Memory B cell (primary cell): ENCODE measurements at regions not wholly inside any gene's neighbourhood (a gene's known extent, or its start where the extent isn't known, plus 50 kb on each side); places are given as distances from the start of the nearest gene placed in this dataset.

Experiments
- ATAC-seq: fragments of 150-1000 bp; cut with Tn5 transposase; 2 replicates; pipeline ENCODE4 v1.10.0; 2021; ENCODE audit warnings: low read depth, mild to moderate bottlenecking, moderate library complexity
- DNase-seq, 2 donors: peaks; one replicate each; pipeline ENCODE4 v3.0.0; 2022; ENCODE audit warnings: low spot score in 2 of 2
- H3K27ac Mint-ChIP-seq: one replicate; pipeline ENCODE4 v1.8.0; 2022; ENCODE audit warnings: mild to moderate bottlenecking, moderate library complexity, mixed read lengths
- H3K27me3 Mint-ChIP-seq: one replicate; pipeline ENCODE4 v1.8.0; 2022; ENCODE audit warnings: mixed read lengths
- H3K36me3 Mint-ChIP-seq: one replicate; pipeline ENCODE4 v1.8.0; 2022; ENCODE audit warnings: mild to moderate bottlenecking, mixed read lengths
- H3K4me1 Mint-ChIP-seq: one replicate; pipeline ENCODE4 v1.8.0; 2022; ENCODE audit warnings: mixed read lengths
- H3K4me3 Mint-ChIP-seq: one replicate; pipeline ENCODE4 v1.8.0; 2022; ENCODE audit warnings: mild to moderate bottlenecking, moderate library complexity, mixed read lengths
- H3K9me3 Mint-ChIP-seq: one replicate; pipeline ENCODE4 v1.8.0; 2022; ENCODE audit warnings: mixed read lengths

DNA sequence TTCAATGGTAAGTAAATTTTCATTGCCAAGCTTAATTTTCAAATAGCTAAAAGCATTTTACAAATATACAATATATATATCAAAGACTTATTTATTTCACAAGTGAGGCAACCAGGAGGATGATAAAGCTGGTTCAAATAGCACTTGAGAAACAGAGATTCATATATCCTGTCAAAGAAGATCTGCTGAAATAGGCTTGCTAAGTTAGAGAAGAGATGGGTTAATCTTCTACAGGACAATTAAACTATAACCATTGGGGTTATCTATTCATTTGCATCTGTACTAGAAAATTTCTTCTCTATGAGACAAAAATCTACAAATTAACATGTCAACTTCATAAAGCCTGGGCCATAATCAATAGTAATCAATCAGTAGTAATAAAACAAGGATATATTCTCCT, 637.7 kb upstream of the UBE2E2 start:
- H3K27me3 Mint-ChIP-seq = no peaks in the 10 kb centered on the region
- no peaks in the 10 kb centered on the region for H3K9me3 Mint-ChIP-seq
- H3K4me1 Mint-ChIP-seq = peaks cover 3% of the 10 kb centered on the region
- H3K27ac Mint-ChIP-seq = no peak overlapping the region
- no peak overlapping the region for H3K4me3 Mint-ChIP-seq
- ATAC-seq (no peak), DNase-seq (no peak)
- H3K36me3 Mint-ChIP-seq = no peaks in the 10 kb centered on the region

DNA sequence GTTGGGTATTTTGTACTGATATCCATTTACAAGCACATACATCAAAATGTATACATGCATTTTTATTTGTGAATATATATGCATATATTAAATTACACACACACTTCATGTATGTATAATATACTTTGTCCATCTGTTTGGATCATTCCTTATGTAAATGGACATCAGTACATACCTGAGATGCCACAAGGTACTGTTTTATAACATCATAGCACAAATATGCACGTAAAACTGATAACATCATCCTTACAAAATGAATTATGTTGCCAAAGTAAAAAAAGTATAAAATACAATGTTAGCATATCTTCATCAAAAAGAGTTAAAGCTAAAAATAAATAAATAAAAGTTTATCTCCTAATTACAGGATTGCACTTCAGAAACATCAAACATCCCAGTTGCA, 634.8 kb upstream of the UBE2E2 start:
- H3K27me3 Mint-ChIP-seq = no peaks in the 10 kb centered on the region
- DNase-seq = no peak
- H3K36me3 Mint-ChIP-seq = no peaks in the 10 kb centered on the region
- peaks cover 3% of the 10 kb centered on the region for H3K4me1 Mint-ChIP-seq
- no peak overlapping the region for H3K4me3 Mint-ChIP-seq
- H3K27ac Mint-ChIP-seq = no peak overlapping the region
- H3K9me3 Mint-ChIP-seq = no peaks in the 10 kb centered on the region
- ATAC-seq = no peak

DNA sequence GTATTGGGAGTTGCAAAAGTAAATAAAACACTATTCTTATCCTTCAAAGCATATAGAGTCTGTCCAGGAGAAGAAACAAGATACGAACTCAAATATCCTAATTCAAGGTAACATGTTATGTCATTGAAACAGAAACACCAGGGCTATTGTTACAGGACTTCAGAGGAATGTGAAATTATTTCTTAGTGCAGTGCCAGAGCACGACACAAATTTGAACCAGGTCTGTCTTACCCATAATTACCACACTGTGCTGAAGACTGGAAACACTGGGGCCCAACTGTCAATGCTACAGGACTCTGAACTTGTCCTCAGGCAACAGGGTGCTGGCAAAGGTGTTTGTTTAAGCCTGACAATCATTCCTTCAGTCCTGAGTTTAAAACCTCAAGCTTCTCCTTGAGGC, 633.6 kb upstream of the UBE2E2 start:
- ATAC-seq = no peak
- Mint-ChIP-seq H3K36me3 (no peaks in the 10 kb centered on the region), H3K4me1 (no peaks in the 10 kb centered on the region), H3K9me3 (no peaks in the 10 kb centered on the region), H3K27me3 (no peaks in the 10 kb centered on the region), H3K27ac (no peak overlapping the region), H3K4me3 (no peak overlapping the region)
- DNase-seq = no peak

GRCh38 chr3:22581007-22581406, 622.1 kb upstream of the UBE2E2 start:
- ATAC-seq = no peak
- H3K9me3 Mint-ChIP-seq = peaks cover 5% of the 10 kb centered on the region

DNA sequence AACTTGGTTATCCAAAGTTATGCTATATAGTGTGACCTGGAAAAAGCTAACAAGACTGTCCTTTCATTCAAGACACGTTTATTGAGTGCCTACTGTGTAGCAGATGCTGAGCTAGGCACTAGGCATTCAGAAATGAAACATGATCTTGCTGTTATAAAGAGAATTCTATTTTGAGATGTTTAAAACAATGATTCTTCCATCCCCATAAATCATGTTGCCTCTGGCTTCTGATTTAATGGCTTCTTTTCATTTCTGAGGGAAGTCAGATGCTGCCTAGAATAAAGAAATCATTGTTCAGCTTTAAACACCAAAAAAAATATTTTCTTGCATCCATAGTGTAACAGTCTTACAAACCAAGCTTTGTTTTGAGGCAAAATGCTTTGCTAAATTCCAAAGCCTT, 620.9 kb upstream of the UBE2E2 start:
- Mint-ChIP-seq H3K36me3 (no peaks in the 10 kb centered on the region), H3K27ac (no peak overlapping the region), H3K9me3 (peaks cover 5% of the 10 kb centered on the region), H3K27me3 (no peaks in the 10 kb centered on the region), H3K4me1 (no peaks in the 10 kb centered on the region), H3K4me3 (no peak overlapping the region)
- DNase-seq = no peak
- no peak for ATAC-seq

More at GRCh38 chr3:22581007-22581406, 622.1 kb upstream of the UBE2E2 start:
- H3K4me3 Mint-ChIP-seq = no peak overlapping the region
- H3K27ac Mint-ChIP-seq = no peak overlapping the region
- H3K4me1 Mint-ChIP-seq = no peaks in the 10 kb centered on the region
- no peak for DNase-seq
- H3K27me3 Mint-ChIP-seq = no peaks in the 10 kb centered on the region
- no peaks in the 10 kb centered on the region for H3K36me3 Mint-ChIP-seq

DNA sequence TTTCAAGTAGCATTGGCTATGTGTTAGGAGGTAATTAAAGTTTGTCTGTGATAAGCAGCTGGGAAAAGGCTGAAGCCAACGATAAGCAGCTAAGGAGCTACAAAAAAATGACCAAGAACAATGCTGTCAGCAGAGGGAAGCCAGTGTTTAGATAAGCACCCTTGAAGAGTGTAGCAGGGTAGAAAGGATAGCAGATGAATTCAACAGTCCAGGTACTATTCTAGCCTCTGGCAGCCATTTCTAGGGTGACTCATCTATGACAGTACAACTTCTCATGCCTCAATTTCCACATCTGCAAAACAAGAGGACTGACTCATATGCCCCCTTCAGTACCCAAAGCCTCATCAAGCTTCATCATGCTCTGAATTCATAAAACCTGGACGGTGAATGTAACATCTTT, 617.6 kb upstream of the UBE2E2 start:
- Mint-ChIP-seq H3K27ac (no peak overlapping the region), H3K9me3 (peaks cover 3% of the 10 kb centered on the region), H3K27me3 (no peaks in the 10 kb centered on the region), H3K4me1 (no peaks in the 10 kb centered on the region), H3K36me3 (no peaks in the 10 kb centered on the region), H3K4me3 (no peak overlapping the region)
- ATAC-seq (no peak), DNase-seq (no peak)

GRCh38 chr3:22585911-22586310, 617.2 kb upstream of the UBE2E2 start:
- Mint-ChIP-seq H3K36me3 (no peaks in the 10 kb centered on the region), H3K4me3 (no peak overlapping the region), H3K9me3 (peaks cover 3% of the 10 kb centered on the region), H3K4me1 (no peaks in the 10 kb centered on the region), H3K27ac (no peak overlapping the region), H3K27me3 (no peaks in the 10 kb centered on the region)
- ATAC-seq (no peak), DNase-seq (no peak)

- DNase-seq = no peak
- Mint-ChIP-seq H3K27ac (no peak overlapping the region), H3K36me3 (no peaks in the 10 kb centered on the region), H3K9me3 (peaks cover 3% of the 10 kb centered on the region), H3K4me1 (no peaks in the 10 kb centered on the region), H3K4me3 (no peak overlapping the region), H3K27me3 (no peaks in the 10 kb centered on the region)
- ATAC-seq = no peak
Measured at GRCh38 chr3:22587446-22587845, 615.7 kb upstream of the UBE2E2 start.

GRCh38 chr3:22593638-22594037, 609.5 kb upstream of the UBE2E2 start:
- Mint-ChIP-seq H3K27me3 (no peaks in the 10 kb centered on the region), H3K27ac (no peak overlapping the region), H3K4me1 (no peaks in the 10 kb centered on the region), H3K36me3 (no peaks in the 10 kb centered on the region), H3K4me3 (no peak overlapping the region), H3K9me3 (peaks cover 8% of the 10 kb centered on the region)
- DNase-seq = no peak
- no peak for ATAC-seq

- Mint-ChIP-seq H3K4me3 (no peak overlapping the region), H3K36me3 (no peaks in the 10 kb centered on the region), H3K9me3 (peaks cover 8% of the 10 kb centered on the region), H3K27ac (no peak overlapping the region), H3K27me3 (no peaks in the 10 kb centered on the region), H3K4me1 (no peaks in the 10 kb centered on the region)
- DNase-seq (no peak), ATAC-seq (no peak)
Measured at GRCh38 chr3:22594990-22595389, 608.1 kb upstream of the UBE2E2 start.

- H3K27ac Mint-ChIP-seq = no peak overlapping the region
- ATAC-seq = no peak
- no peaks in the 10 kb centered on the region for H3K27me3 Mint-ChIP-seq
- H3K4me3 Mint-ChIP-seq = no peak overlapping the region
- no peaks in the 10 kb centered on the region for H3K36me3 Mint-ChIP-seq
- peaks cover 1% of the 10 kb centered on the region for H3K9me3 Mint-ChIP-seq
- no peak for DNase-seq
- H3K4me1 Mint-ChIP-seq = no peaks in the 10 kb centered on the region
Measured at GRCh38 chr3:22606461-22606860, 596.7 kb upstream of the UBE2E2 start.

DNA sequence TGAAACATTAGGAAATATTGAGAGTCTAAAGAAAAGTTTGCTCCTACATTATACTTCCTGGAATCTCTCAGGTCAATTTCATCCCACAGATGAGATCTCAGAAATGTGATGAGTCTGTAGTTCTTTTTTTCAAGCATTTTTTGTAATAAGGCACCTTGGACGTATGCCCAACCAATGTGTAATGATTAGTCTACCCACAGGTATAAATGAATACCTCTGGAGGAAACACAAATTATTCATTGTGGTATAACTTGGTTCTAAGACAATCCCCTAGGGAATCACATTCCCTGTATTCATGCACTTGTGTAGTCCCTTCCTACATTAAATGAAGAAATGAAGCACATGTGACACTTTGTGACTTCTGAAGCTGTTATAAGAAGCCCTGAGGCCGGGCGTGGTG, 596.2 kb upstream of the UBE2E2 start:
- ATAC-seq (no peak), DNase-seq (no peak)
- H3K27me3 Mint-ChIP-seq = no peaks in the 10 kb centered on the region
- no peak overlapping the region for H3K4me3 Mint-ChIP-seq
- H3K36me3 Mint-ChIP-seq = no peaks in the 10 kb centered on the region
- H3K9me3 Mint-ChIP-seq = peaks cover 1% of the 10 kb centered on the region
- no peaks in the 10 kb centered on the region for H3K4me1 Mint-ChIP-seq
- H3K27ac Mint-ChIP-seq = no peak overlapping the region

GRCh38 chr3:22608093-22608492, 595.0 kb upstream of the UBE2E2 start:
- no peaks in the 10 kb centered on the region for H3K4me1 Mint-ChIP-seq
- no peak overlapping the region for H3K4me3 Mint-ChIP-seq
- no peaks in the 10 kb centered on the region for H3K36me3 Mint-ChIP-seq
- ATAC-seq (no peak), DNase-seq (no peak)
- H3K27me3 Mint-ChIP-seq = no peaks in the 10 kb centered on the region
- H3K27ac Mint-ChIP-seq = no peak overlapping the region
- peaks cover 1% of the 10 kb centered on the region for H3K9me3 Mint-ChIP-seq

GRCh38 chr3:22608721-22609120, 594.4 kb upstream of the UBE2E2 start:
- Mint-ChIP-seq H3K9me3 (no peaks in the 10 kb centered on the region), H3K4me1 (no peaks in the 10 kb centered on the region), H3K27ac (no peak overlapping the region), H3K4me3 (no peak overlapping the region), H3K27me3 (no peaks in the 10 kb centered on the region), H3K36me3 (no peaks in the 10 kb centered on the region)
- ATAC-seq (no peak), DNase-seq (no peak)

DNA sequence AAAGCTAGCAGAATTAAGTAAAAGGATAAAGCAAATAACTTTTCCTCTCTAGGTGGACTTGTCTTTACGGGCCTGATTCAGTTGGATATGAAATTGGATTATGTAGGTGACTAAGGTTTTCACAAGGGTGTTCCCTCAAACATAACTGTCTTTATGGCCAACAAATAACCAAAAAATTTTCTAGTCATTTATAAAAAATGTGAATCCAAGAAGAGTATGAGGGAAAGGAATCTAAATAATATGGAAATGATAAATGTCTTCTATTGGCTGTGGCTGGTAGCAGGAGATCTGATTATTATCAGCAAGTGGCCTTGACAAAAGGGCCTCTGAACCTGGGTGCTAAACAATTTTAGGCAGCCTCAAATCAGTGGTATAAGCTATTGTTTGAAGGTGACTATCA, 594.0 kb upstream of the UBE2E2 start:
- no peaks in the 10 kb centered on the region for H3K36me3 Mint-ChIP-seq
- no peak for ATAC-seq
- H3K9me3 Mint-ChIP-seq = no peaks in the 10 kb centered on the region
- no peak for DNase-seq
- no peaks in the 10 kb centered on the region for H3K4me1 Mint-ChIP-seq
- no peak overlapping the region for H3K27ac Mint-ChIP-seq
- no peak overlapping the region for H3K4me3 Mint-ChIP-seq
- no peaks in the 10 kb centered on the region for H3K27me3 Mint-ChIP-seq

DNA sequence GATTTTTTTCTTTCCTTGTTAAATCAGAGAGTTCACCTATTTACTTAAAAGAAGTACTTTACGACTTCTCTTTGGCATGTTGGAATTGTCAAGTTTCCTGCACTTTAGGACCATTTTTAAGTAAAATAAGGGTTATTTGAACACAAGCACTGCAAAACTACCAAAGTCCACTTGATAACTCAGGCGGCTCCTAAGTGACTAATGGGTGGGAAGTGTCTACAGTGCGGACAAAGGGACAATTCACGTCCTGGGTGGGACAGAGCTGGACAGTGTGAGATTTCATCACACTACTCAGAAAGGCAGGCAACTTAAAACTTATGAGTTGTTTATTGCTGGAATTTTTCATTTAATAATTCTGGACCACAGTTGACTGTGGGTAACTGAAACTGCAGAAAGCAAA, 590.2 kb upstream of the UBE2E2 start:
- ATAC-seq (no peak), DNase-seq (no peak)
- no peaks in the 10 kb centered on the region for H3K4me1 Mint-ChIP-seq
- no peak overlapping the region for H3K4me3 Mint-ChIP-seq
- no peak overlapping the region for H3K27ac Mint-ChIP-seq
- no peaks in the 10 kb centered on the region for H3K36me3 Mint-ChIP-seq
- H3K9me3 Mint-ChIP-seq = no peaks in the 10 kb centered on the region
- H3K27me3 Mint-ChIP-seq = no peaks in the 10 kb centered on the region
